HepG2 (cell line): ENCODE measurements at regions not wholly inside any gene's neighbourhood (a gene's known extent, or its start where the extent isn't known, plus 50 kb on each side); places are given as distances from the start of the nearest gene placed in this dataset.
"Not testable (repeated sequence)": the region's sequence is repeated elsewhere in the genome, so short reads cannot be mapped to it uniquely, and the experiment has no call there.

Source experiments
- ATAC-seq: fragments of 200-7000 bp; cut with Tn5 transposase; 3 replicates; pipeline ENCODE4 v1.9.1; 2020; ENCODE audit warnings: mild to moderate bottlenecking, moderate library complexity
- BruUV-seq: library from RNA; stranded (reverse); fragments of 400-500 nt; replicated peaks from 2 replicates; lab custom pipeline; 2021; lab: Mats Ljungman, UMichigan
- CTCF ChIA-PET: fragments of 300-600 bp; formaldehyde crosslinking; extraction: SDS; loops from one replicate; lab custom pipeline; 2021; ENCODE audit warnings: low total read pairs, inconsistent platforms, low intra/inter-chr PET ratio; lab: Yijun Ruan, JAX
- POLR2A ChIA-PET: fragments of 350-600 bp; sonication (Branson Sonifier 250); formaldehyde crosslinking; loops from one replicate; lab custom pipeline; 2020; ENCODE audit warnings: antibody characterized with exemption, inconsistent platforms; lab: Yijun Ruan, JAX
- DNase-seq: peaks from one replicate; pipeline ENCODE4 v3.0.0-alpha.2; 2015; ENCODE audit warnings: low spot score
- FAIRE-seq: peaks from 3 replicates; lab custom pipeline; 2011; peaks lifted over from hg19 to GRCh38; lab: Jason Lieb, UNC
- H2AFZ ChIP-seq: one replicate; pipeline ENCODE4 v1.6.1; 2011; ENCODE audit warnings: low read length, inconsistent platforms
- H3K27ac ChIP-seq: fragments of 300-600 bp; 3 replicates; pipeline ENCODE4 v1.8.0; 2011; ENCODE audit warnings: mixed run types, mild to moderate bottlenecking, mixed read lengths, low read length, inconsistent platforms; ENCODE audit not compliant: insufficient read depth; ENCODE audit errors: extremely low read length
- H3K27me3 ChIP-seq, 2 experiments: fragments of 200-600 bp in 1 of 2; 2 replicates in 1 of 2; 3 replicates in 1 of 2; pipeline versions ENCODE4 v1.6.0 to v1.8.0; 2011; ENCODE audit warnings: low read length in 2 of 2, mild to moderate bottlenecking in 2 of 2, moderate library complexity in 2 of 2, inconsistent platforms in 1 of 2; ENCODE audit not compliant: insufficient read depth in 2 of 2, control insufficient read depth in 1 of 2
- H3K36me3 ChIP-seq, 2 experiments: fragments of 200-600 bp in 1 of 2; replicated peaks in 1 of 2; 2 replicates in 1 of 2; 3 replicates in 1 of 2; pipeline versions ENCODE4 v1.5.1 to v1.8.0; 2011; ENCODE audit warnings: low read length in 2 of 2, inconsistent platforms in 1 of 2; ENCODE audit not compliant: insufficient read depth in 2 of 2, control insufficient read depth in 1 of 2
- H3K4me1 ChIP-seq: 2 replicates; pipeline ENCODE4 v1.5.1; 2012; ENCODE audit warnings: low read length, inconsistent platforms; ENCODE audit not compliant: insufficient read depth
- H3K4me2 ChIP-seq: 2 replicates; pipeline ENCODE4 v1.6.0; 2011; ENCODE audit warnings: low read depth, low read length, inconsistent platforms
- H3K4me3 ChIP-seq, 3 experiments: fragments of 200-600 bp in 1 of 3; sonication (generic), shearing (Covaris generic) in 1 of 3; replicated peaks in 1 of 3; 2 replicates each; pipeline ENCODE4 v1.5.1; 2011 to 2016; ENCODE audit warnings: low read length in 3 of 3, inconsistent platforms in 2 of 3, low read depth in 2 of 3, mild to moderate bottlenecking in 2 of 3, control low read depth in 1 of 3, mixed read lengths in 1 of 3; ENCODE audit not compliant: insufficient read depth in 1 of 3
- H3K79me2 ChIP-seq: one replicate; pipeline ENCODE4 v1.6.1; 2011; ENCODE audit warnings: low read length, inconsistent platforms; ENCODE audit not compliant: insufficient read depth
- H3K9ac ChIP-seq: 2 replicates; pipeline ENCODE4 v1.6.0; 2011; ENCODE audit warnings: mild to moderate bottlenecking, low read depth, low read length, inconsistent platforms; ENCODE audit not compliant: insufficient read depth
- H3K9me3 ChIP-seq: 2 replicates; pipeline ENCODE4 v1.5.1; 2012; ENCODE audit warnings: mild to moderate bottlenecking, low read length
- H4K20me1 ChIP-seq: 2 replicates; pipeline ENCODE4 v1.6.0; 2011; ENCODE audit warnings: inconsistent platforms, mild to moderate bottlenecking, low read length, moderate library complexity; ENCODE audit not compliant: insufficient read depth
- WGBS: methylation state at CpG from one replicate; pipeline ENCODE4 v1.1.6; 2017; ENCODE audit warnings: low lambda C conversion rate; 5-methylcytosine and 5-hydroxymethylcytosine counted together
- in situ Hi-C: cut with HindIII; loops from 2 replicates; pipeline ENCODE4 v1.10.0; 2017; ENCODE audit warnings: low pct_unique_long_range_greater_than_20kb; ENCODE audit not compliant: extremely low pct_ligation_motif_present
- intact Hi-C: fragments of 100-400 bp; cut with micrococcal nuclease; formaldehyde crosslinking; loops from one replicate; pipeline ENCODE4 v1.10.0; 2022; ENCODE audit not compliant: unreplicated experiment

DNA sequence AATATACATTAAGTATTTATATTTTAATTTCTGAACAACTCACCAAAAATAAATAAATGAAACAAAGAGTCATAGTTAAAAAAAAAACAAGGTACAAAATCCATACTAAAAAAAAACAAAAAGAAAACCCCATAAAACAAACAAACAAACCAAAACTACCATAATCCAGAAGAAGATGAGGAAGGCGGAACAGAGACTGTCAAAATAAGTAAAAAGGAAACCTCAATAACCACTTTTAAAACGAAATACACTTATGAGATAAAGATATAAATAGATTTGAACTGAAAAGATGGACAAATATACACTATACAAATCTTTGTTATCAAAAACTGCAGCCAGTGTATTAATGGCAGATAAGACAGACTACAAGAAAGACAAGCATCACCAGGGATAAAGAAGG is 98.2 kb downstream of the POTEB2 start:
- H3K9me3 ChIP-seq, CTCF ChIA-PET, DNase-seq, FAIRE-seq, H3K4me2 ChIP-seq, H4K20me1 ChIP-seq, H3K79me2 ChIP-seq, H3K27me3 ChIP-seq, H2AFZ ChIP-seq, H3K9ac ChIP-seq, H3K27ac ChIP-seq, intact Hi-C loops, POLR2A ChIA-PET, ATAC-seq, H3K4me1 ChIP-seq, H3K36me3 ChIP-seq, BruUV-seq, in situ Hi-C loops, H3K4me3 ChIP-seq: not testable (repeated sequence)
- WGBS, result 33% methylated on average over 2 of the region's 2 CpGs

DNA sequence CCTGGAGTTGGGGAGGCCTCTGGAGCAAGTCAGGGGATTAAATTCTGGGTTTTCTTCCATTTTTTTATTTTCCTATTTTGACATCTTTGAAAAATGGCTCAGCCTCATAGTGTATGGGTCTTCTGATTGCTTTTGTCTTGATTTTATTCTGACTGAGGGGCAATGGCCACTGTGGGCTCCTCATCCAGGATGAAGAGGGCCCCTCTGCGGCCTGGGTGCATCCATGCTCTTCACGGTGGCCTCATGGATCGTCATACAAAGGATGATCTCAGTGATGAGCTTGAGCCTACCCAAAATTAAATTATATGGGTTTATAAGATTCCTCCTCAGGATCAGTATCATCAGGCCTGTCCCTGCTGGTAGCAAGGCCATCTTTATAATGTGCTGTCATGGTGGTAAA is 103.7 kb downstream of the POTEB2 start:
- H3K27me3 ChIP-seq, BruUV-seq, ATAC-seq, H3K4me2 ChIP-seq, DNase-seq, H3K9me3 ChIP-seq, H3K9ac ChIP-seq, H4K20me1 ChIP-seq, H3K27ac ChIP-seq, H3K36me3 ChIP-seq, H3K79me2 ChIP-seq, intact Hi-C loops, H3K4me1 ChIP-seq, H2AFZ ChIP-seq, FAIRE-seq, POLR2A ChIA-PET, CTCF ChIA-PET, H3K4me3 ChIP-seq, in situ Hi-C loops: not testable (repeated sequence)
- 0% methylated on average over 3 of the region's 3 CpGs for WGBS

DNA sequence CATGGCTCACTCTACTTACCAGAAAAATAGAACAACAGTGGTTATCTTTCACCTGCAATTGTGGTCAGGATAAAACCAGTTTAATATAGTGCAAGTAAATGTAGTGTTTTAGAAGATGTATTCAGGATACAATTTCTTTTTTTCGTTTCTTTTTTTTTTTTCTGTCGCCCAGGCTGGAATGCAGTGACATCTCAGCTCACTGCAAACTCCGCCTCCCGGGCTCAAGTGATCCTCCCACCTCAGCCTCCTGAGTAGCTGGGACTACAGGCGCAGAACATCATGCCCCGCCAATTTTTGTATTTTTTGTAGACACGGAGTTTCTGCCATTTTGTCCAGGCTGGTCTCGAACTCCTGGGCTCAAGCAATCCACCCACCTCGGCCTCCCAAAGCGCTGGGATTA is 109.7 kb downstream of the POTEB2 start:
- POLR2A ChIA-PET, H3K27ac ChIP-seq, BruUV-seq, H3K4me1 ChIP-seq, H4K20me1 ChIP-seq, H3K27me3 ChIP-seq, H3K36me3 ChIP-seq, H3K4me3 ChIP-seq, FAIRE-seq, H2AFZ ChIP-seq, H3K4me2 ChIP-seq, in situ Hi-C loops, H3K9ac ChIP-seq, H3K9me3 ChIP-seq, H3K79me2 ChIP-seq, intact Hi-C loops, CTCF ChIA-PET, DNase-seq, ATAC-seq: not testable (repeated sequence)
- WGBS, result 42% methylated on average over 2 of the region's 10 CpGs

DNA sequence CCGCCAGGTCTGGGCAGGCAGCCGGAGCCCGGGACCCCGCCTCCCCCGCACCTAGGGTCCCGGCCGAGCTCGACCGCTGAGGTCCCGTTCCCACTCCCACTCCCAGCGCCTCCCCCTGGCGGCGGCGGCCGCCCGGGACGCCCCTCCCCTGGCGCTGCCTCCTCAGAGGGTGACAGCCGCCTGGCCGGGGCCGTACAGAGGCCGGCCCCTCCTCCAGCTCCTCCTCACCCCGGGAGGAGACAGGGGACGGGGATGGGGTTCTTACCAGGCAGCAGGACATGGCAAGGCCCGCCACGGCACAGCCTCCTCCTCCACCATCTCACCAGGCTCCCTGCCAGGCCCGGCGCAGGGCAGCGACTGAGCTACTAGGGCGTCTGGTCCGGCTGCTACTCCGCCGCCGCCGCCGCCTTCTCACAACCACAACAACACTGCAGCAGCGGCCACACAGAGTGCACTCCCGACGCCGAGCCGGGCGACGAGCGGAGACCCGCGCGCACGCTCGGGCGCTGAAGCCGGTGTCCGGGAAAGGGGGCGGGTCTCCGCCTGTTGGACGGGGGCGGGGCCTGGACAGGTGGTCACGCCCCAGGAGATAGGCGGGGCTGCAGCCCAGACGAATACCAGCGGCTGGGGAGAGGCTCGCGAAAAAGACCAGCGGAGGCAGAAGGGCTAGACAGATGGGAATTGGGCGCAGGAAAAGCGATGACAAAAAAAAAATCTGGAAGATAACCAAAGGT is 110.3 kb downstream of the POTEB2 start:
- H3K9me3 ChIP-seq, DNase-seq, H3K4me3 ChIP-seq, H3K4me2 ChIP-seq, H3K36me3 ChIP-seq, H3K4me1 ChIP-seq, CTCF ChIA-PET, BruUV-seq, H3K9ac ChIP-seq, in situ Hi-C loops, H3K27ac ChIP-seq, POLR2A ChIA-PET, intact Hi-C loops, H3K79me2 ChIP-seq, H2AFZ ChIP-seq, FAIRE-seq, H4K20me1 ChIP-seq, H3K27me3 ChIP-seq: not testable (repeated sequence)
- peak; percentile 67 for ATAC-seq
- WGBS, result 25% methylated on average over 17 of the region's 65 CpGs
